Nephron (organoid): ENCODE measurements at regions not wholly inside any gene's neighbourhood (a gene's known extent, or its start where the extent isn't known, plus 50 kb on each side); places are given as distances from the start of the nearest gene placed in this dataset.

Experiments used
- H3K27ac Mint-ChIP-seq, 3 experiments: 2 replicates each; pipeline ENCODE4 v1.8.0; 2020; ENCODE audit warnings: mixed read lengths in 3 of 3, mild to moderate bottlenecking in 2 of 3, moderate library complexity in 1 of 3
- H3K27me3 Mint-ChIP-seq: 2 replicates; pipeline ENCODE4 v1.8.0; 2021; ENCODE audit warnings: low read depth, mild to moderate bottlenecking, moderate library complexity, mixed read lengths
- H3K36me3 Mint-ChIP-seq: 2 replicates; pipeline ENCODE4 v1.8.0; 2020; ENCODE audit warnings: low read depth, mixed read lengths
- H3K4me1 Mint-ChIP-seq: 2 replicates; pipeline ENCODE4 v1.8.0; 2020; ENCODE audit warnings: mixed read lengths
- H3K4me3 Mint-ChIP-seq, 3 experiments: 2 replicates each; pipeline ENCODE4 v1.8.0; 2020; ENCODE audit warnings: mild to moderate bottlenecking in 3 of 3, mixed read lengths in 3 of 3, moderate library complexity in 2 of 3
- H3K9me3 Mint-ChIP-seq: 2 replicates; pipeline ENCODE4 v1.8.0; 2020; ENCODE audit warnings: mixed read lengths
- CTCF ChIP-seq, 3 experiments: fragments of 200-600 bp; sonication (generic); IDR thresholded peaks; one replicate each; pipeline ENCODE4 v1.5.0; 2021; ENCODE audit warnings: antibody characterized with exemption in 3 of 3; ENCODE audit not compliant: unreplicated experiment in 3 of 3

GRCh38 chr13:54989418-54989817 is 1960.8 kb downstream of the OLFM4 start:
- no peaks in the 10 kb centered on the region for H3K4me1 Mint-ChIP-seq
- no peak overlapping the region for H3K27ac Mint-ChIP-seq
- no peak overlapping the region for H3K4me3 Mint-ChIP-seq
- H3K9me3 Mint-ChIP-seq, result no peaks in the 10 kb centered on the region
- no peaks in the 10 kb centered on the region for H3K27me3 Mint-ChIP-seq
- no peaks in the 10 kb centered on the region for H3K36me3 Mint-ChIP-seq
- no peak for TF ChIP-seq CTCF (IDR thresholded peaks at IDR 0.05; ENCODE audit: unreplicated experiment in 3 of 3)

GRCh38 chr13:54999399-54999907 is 1970.8 kb downstream of the OLFM4 start:
- Mint-ChIP-seq H3K36me3 (no peaks in the 10 kb centered on the region), H3K27ac (no peak overlapping the region), H3K9me3 (no peaks in the 10 kb centered on the region), H3K4me3 (no peak overlapping the region), H3K4me1 (no peaks in the 10 kb centered on the region), H3K27me3 (no peaks in the 10 kb centered on the region)
- TF ChIP-seq CTCF (IDR thresholded peaks at IDR 0.05; ENCODE audit: unreplicated experiment in 3 of 3), result no peak

GRCh38 chr13:55000043-55000442 is 1971.4 kb downstream of the OLFM4 start:
- no peaks in the 10 kb centered on the region for H3K4me1 Mint-ChIP-seq
- no peaks in the 10 kb centered on the region for H3K36me3 Mint-ChIP-seq
- no peak overlapping the region for H3K4me3 Mint-ChIP-seq
- H3K27ac Mint-ChIP-seq, result no peak overlapping the region
- no peaks in the 10 kb centered on the region for H3K9me3 Mint-ChIP-seq
- H3K27me3 Mint-ChIP-seq, result no peaks in the 10 kb centered on the region
- TF ChIP-seq CTCF (IDR thresholded peaks at IDR 0.05; ENCODE audit: unreplicated experiment in 3 of 3), result no peak

- Mint-ChIP-seq H3K9me3 (peaks cover 1% of the 10 kb centered on the region), H3K27ac (no peak overlapping the region), H3K4me3 (no peak overlapping the region), H3K4me1 (no peaks in the 10 kb centered on the region), H3K36me3 (no peaks in the 10 kb centered on the region), H3K27me3 (no peaks in the 10 kb centered on the region)
- TF ChIP-seq CTCF (IDR thresholded peaks at IDR 0.05; ENCODE audit: unreplicated experiment in 3 of 3), result no peak
Measured at GRCh38 chr13:55000844-55001243, 1972.2 kb downstream of the OLFM4 start.

GRCh38 chr13:55001881-55002280 is 1973.3 kb downstream of the OLFM4 start:
- Mint-ChIP-seq H3K36me3 (no peaks in the 10 kb centered on the region), H3K4me3 (no peak overlapping the region), H3K4me1 (no peaks in the 10 kb centered on the region), H3K27me3 (no peaks in the 10 kb centered on the region), H3K9me3 (peaks cover 6% of the 10 kb centered on the region), H3K27ac (no peak overlapping the region)
- no peak for TF ChIP-seq CTCF (IDR thresholded peaks at IDR 0.05; ENCODE audit: unreplicated experiment in 3 of 3)

- Mint-ChIP-seq H3K36me3 (no peaks in the 10 kb centered on the region), H3K4me1 (no peaks in the 10 kb centered on the region), H3K4me3 (no peak overlapping the region)
Measured at GRCh38 chr13:55007681-55008080, 1979.1 kb downstream of the OLFM4 start.

More at GRCh38 chr13:55007681-55008080, 1979.1 kb downstream of the OLFM4 start:
- TF ChIP-seq CTCF (IDR thresholded peaks at IDR 0.05; ENCODE audit: unreplicated experiment in 3 of 3), result no peak
- H3K27me3 Mint-ChIP-seq, result no peaks in the 10 kb centered on the region
- no peak overlapping the region for H3K27ac Mint-ChIP-seq
- peaks cover 6% of the 10 kb centered on the region for H3K9me3 Mint-ChIP-seq
